ENCODE measurements at regions not wholly inside any gene's neighbourhood (a gene's known extent, or its start where the extent isn't known, plus 50 kb on each side); places are given as distances from the start of the nearest gene placed in this dataset.

DNA sequence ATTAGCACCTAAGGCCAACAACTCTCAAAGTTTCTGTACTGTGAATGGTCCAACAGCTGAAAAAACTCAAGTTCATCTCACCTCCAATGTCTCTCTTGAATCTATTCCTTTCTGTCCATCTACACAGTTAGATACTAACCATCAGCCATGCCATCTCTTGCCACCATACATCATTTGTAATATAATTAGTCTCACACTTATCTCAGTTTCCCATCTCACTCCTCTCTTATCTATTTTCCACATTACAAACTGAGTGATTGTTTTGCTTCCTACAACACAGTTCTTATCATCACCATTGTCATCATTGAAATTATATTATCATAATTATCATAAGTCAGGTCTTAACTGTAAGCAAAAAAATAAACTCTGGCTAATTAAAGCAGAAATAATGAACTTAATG, 393.9 kb downstream of the PRELID2 start:
- TF ChIP-seq, protein P1, sequence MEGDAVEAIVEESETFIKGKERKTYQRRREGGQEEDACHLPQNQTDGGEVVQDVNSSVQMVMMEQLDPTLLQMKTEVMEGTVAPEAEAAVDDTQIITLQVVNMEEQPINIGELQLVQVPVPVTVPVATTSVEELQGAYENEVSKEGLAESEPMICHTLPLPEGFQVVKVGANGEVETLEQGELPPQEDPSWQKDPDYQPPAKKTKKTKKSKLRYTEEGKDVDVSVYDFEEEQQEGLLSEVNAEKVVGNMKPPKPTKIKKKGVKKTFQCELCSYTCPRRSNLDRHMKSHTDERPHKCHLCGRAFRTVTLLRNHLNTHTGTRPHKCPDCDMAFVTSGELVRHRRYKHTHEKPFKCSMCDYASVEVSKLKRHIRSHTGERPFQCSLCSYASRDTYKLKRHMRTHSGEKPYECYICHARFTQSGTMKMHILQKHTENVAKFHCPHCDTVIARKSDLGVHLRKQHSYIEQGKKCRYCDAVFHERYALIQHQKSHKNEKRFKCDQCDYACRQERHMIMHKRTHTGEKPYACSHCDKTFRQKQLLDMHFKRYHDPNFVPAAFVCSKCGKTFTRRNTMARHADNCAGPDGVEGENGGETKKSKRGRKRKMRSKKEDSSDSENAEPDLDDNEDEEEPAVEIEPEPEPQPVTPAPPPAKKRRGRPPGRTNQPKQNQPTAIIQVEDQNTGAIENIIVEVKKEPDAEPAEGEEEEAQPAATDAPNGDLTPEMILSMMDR (conservative IDR thresholded peaks at IDR 0.05; ENCODE audit: low read depth, low read length), result no peak
- no peak for TF ChIP-seq EZH2 (IDR thresholded peaks at IDR 0.05; ENCODE audit: borderline replicate concordance, low read depth, low read length, poor library complexity, severe bottlenecking)

Data from A673 (cell line).